DND-41 (cell line): ENCODE measurements at regions not wholly inside any gene's neighbourhood (a gene's known extent, or its start where the extent isn't known, plus 50 kb on each side); places are given as distances from the start of the nearest gene placed in this dataset.

ENCODE experiments used
- ATAC-seq: fragments of 200-7000 bp; cut with Tn5 transposase; 3 replicates; pipeline ENCODE4 v1.9.1; 2021; ENCODE audit warnings: low read depth; ENCODE audit not compliant: insufficient read depth
- DNase-seq: peaks from one replicate; pipeline ENCODE4 v3.0.0-alpha.2; 2020
- H2AFZ ChIP-seq: 2 replicates; pipeline ENCODE4 v1.6.0; 2012; ENCODE audit warnings: low read depth, low read length
- H3K27ac ChIP-seq: 2 replicates; pipeline ENCODE4 v1.5.1; 2012; ENCODE audit warnings: low read length, inconsistent platforms
- H3K27me3 ChIP-seq: fragments of 200-600 bp; sonication (generic); 2 replicates; pipeline ENCODE4 v1.6.0; 2012; ENCODE audit warnings: low read length, mild to moderate bottlenecking, inconsistent platforms; ENCODE audit not compliant: insufficient read depth, poor library complexity
- H3K36me3 ChIP-seq: 2 replicates; pipeline ENCODE4 v1.5.1; 2012; ENCODE audit warnings: low read length, inconsistent platforms; ENCODE audit not compliant: insufficient read depth
- H3K4me1 ChIP-seq: 2 replicates; pipeline ENCODE4 v1.5.1; 2012; ENCODE audit warnings: mild to moderate bottlenecking, low read length; ENCODE audit not compliant: insufficient read depth
- H3K4me2 ChIP-seq: 2 replicates; pipeline ENCODE4 v1.6.0; 2012; ENCODE audit warnings: mild to moderate bottlenecking, moderate library complexity, low read length, inconsistent platforms; ENCODE audit not compliant: insufficient read depth
- H3K4me3 ChIP-seq, 2 experiments: fragments of 200-600 bp in 1 of 2; shearing (Covaris generic) in 1 of 2; 2 replicates each; pipeline ENCODE4 v1.5.1; 2012 to 2016; ENCODE audit warnings: inconsistent platforms in 2 of 2, low read length in 2 of 2, mild to moderate bottlenecking in 2 of 2, low read depth in 1 of 2, moderate library complexity in 1 of 2
- H3K79me2 ChIP-seq: 2 replicates; pipeline ENCODE4 v1.6.0; 2012; ENCODE audit warnings: low read length, inconsistent platforms; ENCODE audit not compliant: insufficient read depth
- H3K9ac ChIP-seq: 2 replicates; pipeline ENCODE4 v1.6.0; 2012; ENCODE audit warnings: low read depth, mild to moderate bottlenecking, inconsistent platforms, low read length, moderate library complexity
- H3K9me3 ChIP-seq: 2 replicates; pipeline ENCODE4 v1.5.1; 2012; ENCODE audit warnings: low read length, moderate library complexity, mild to moderate bottlenecking, inconsistent platforms; ENCODE audit not compliant: insufficient read depth, severe bottlenecking
- H4K20me1 ChIP-seq: 2 replicates; pipeline ENCODE4 v1.6.0; 2012; ENCODE audit warnings: low read length; ENCODE audit not compliant: insufficient read depth
- EZH2 ChIP-seq: IDR thresholded peaks from 3 replicates; pipeline ENCODE4 v1.6.1; 2012; ENCODE audit warnings: borderline replicate concordance, low read depth, mild to moderate bottlenecking, moderate library complexity, low read length, inconsistent platforms; ENCODE audit not compliant: severe bottlenecking
- TF ChIP-seq, protein P1 (sequence below): IDR thresholded peaks from 2 replicates; pipeline ENCODE4 v1.5.1; 2012; ENCODE audit warnings: borderline replicate concordance, low read length, moderate library complexity, mild to moderate bottlenecking; ENCODE audit not compliant: poor library complexity, severe bottlenecking; ENCODE audit errors: extremely low read depth

DNA sequence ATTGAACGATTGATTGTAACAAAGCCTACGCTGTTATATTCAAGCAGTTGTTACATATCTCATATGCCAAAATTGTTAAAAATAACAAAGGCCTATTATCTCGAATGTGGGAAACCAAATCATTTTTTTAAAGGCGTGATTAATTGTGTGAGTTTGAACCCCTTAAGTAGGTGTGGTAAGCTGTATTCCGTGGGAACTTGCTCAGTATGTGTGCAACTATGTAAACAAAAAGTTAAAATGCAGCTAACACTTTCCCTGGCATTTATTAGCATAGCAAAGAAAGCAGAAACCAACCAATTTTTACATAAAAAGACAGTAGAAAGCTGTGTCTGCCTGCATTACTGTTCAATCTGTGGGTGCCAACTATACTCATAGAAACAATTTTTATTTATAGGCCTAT lies 166.0 kb upstream of the HAND2 start:
- Histone ChIP-seq H4K20me1 (no peaks in the 10 kb centered on the region), H3K9me3 (no peaks in the 10 kb centered on the region), H3K36me3 (no peaks in the 10 kb centered on the region), H3K4me1 (no peaks in the 10 kb centered on the region), H3K79me2 (no peaks in the 10 kb centered on the region), H3K9ac (no peak overlapping the region), H3K27ac (no peak overlapping the region), H2AFZ (no peak overlapping the region), H3K4me2 (no peak overlapping the region), H3K27me3 (no peaks in the 10 kb centered on the region), H3K4me3 (no peak overlapping the region)
- DNase-seq (no peak), ATAC-seq (no peak)
- TF ChIP-seq, protein P1, sequence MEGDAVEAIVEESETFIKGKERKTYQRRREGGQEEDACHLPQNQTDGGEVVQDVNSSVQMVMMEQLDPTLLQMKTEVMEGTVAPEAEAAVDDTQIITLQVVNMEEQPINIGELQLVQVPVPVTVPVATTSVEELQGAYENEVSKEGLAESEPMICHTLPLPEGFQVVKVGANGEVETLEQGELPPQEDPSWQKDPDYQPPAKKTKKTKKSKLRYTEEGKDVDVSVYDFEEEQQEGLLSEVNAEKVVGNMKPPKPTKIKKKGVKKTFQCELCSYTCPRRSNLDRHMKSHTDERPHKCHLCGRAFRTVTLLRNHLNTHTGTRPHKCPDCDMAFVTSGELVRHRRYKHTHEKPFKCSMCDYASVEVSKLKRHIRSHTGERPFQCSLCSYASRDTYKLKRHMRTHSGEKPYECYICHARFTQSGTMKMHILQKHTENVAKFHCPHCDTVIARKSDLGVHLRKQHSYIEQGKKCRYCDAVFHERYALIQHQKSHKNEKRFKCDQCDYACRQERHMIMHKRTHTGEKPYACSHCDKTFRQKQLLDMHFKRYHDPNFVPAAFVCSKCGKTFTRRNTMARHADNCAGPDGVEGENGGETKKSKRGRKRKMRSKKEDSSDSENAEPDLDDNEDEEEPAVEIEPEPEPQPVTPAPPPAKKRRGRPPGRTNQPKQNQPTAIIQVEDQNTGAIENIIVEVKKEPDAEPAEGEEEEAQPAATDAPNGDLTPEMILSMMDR: no peak
- TF ChIP-seq EZH2: no peak

GRCh38 chr4:173685831-173686210 lies 155.8 kb upstream of the HAND2 start:
- Histone ChIP-seq H2AFZ (no peak overlapping the region), H3K4me1 (no peaks in the 10 kb centered on the region), H4K20me1 (no peaks in the 10 kb centered on the region), H3K9me3 (no peaks in the 10 kb centered on the region), H3K9ac (no peak overlapping the region), H3K4me2 (no peak overlapping the region), H3K4me3 (no peak overlapping the region), H3K36me3 (no peaks in the 10 kb centered on the region), H3K27ac (no peak overlapping the region), H3K79me2 (no peaks in the 10 kb centered on the region), H3K27me3 (peaks cover 2% of the 10 kb centered on the region)
- DNase-seq (no peak), ATAC-seq (no peak)
- TF ChIP-seq, protein P1: no peak
- TF ChIP-seq EZH2: no peak

GRCh38 chr4:173685165-173685830 lies 155.3 kb upstream of the HAND2 start:
- Histone ChIP-seq H3K4me2 (no peak overlapping the region), H3K79me2 (no peaks in the 10 kb centered on the region), H3K36me3 (no peaks in the 10 kb centered on the region), H3K4me1 (no peaks in the 10 kb centered on the region), H3K27ac (no peak overlapping the region), H4K20me1 (no peaks in the 10 kb centered on the region), H3K9me3 (no peaks in the 10 kb centered on the region), H3K27me3 (peaks cover 2% of the 10 kb centered on the region), H2AFZ (no peak overlapping the region), H3K9ac (no peak overlapping the region), H3K4me3 (no peak overlapping the region)
- DNase-seq (no peak), ATAC-seq (no peak)
- TF ChIP-seq EZH2: no peak
- TF ChIP-seq, protein P1: no peak

DNA sequence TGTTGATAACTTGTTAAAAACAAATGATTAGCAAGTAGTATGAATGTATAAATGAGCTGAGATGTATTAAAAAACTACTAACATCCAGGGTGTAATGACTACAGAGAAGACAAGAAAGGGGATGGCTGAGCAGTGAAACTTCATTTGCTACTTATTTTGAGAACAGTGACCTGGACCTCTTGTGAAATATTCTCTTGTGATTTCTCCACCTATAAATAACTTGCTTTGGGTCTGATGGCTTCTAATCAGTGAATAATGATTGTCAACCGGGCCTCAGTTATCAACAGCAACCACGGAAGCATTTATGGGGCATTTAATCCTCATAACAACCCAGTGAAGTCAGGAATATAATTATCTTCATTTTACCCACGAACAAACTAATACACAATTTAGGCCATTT lies 154.2 kb upstream of the HAND2 start:
- Histone ChIP-seq H3K4me3 (no peak overlapping the region), H3K9ac (no peak overlapping the region), H3K27me3 (peaks cover 4% of the 10 kb centered on the region), H3K9me3 (no peaks in the 10 kb centered on the region), H3K36me3 (no peaks in the 10 kb centered on the region), H4K20me1 (no peaks in the 10 kb centered on the region), H3K27ac (no peak overlapping the region), H2AFZ (no peak overlapping the region), H3K4me2 (no peak overlapping the region), H3K4me1 (no peaks in the 10 kb centered on the region), H3K79me2 (no peaks in the 10 kb centered on the region)
- ATAC-seq (no peak), DNase-seq (no peak)
- TF ChIP-seq EZH2: no peak
- TF ChIP-seq, protein P1: no peak
